HepG2 (cell line): ENCODE measurements at regions not wholly inside any gene's neighbourhood (a gene's known extent, or its start where the extent isn't known, plus 50 kb on each side); places are given as distances from the start of the nearest gene placed in this dataset.

Experiments used
- ATAC-seq: fragments of 200-7000 bp; cut with Tn5 transposase; 3 replicates; pipeline ENCODE4 v1.9.1; 2020; ENCODE audit warnings: mild to moderate bottlenecking, moderate library complexity
- BruUV-seq: library from RNA; stranded (reverse); fragments of 400-500 nt; replicated peaks from 2 replicates; lab custom pipeline; 2021; lab: Mats Ljungman, UMichigan
- CTCF ChIA-PET: fragments of 300-600 bp; formaldehyde crosslinking; extraction: SDS; loops from one replicate; lab custom pipeline; 2021; ENCODE audit warnings: low total read pairs, inconsistent platforms, low intra/inter-chr PET ratio; lab: Yijun Ruan, JAX
- POLR2A ChIA-PET: fragments of 350-600 bp; sonication (Branson Sonifier 250); formaldehyde crosslinking; loops from one replicate; lab custom pipeline; 2020; ENCODE audit warnings: antibody characterized with exemption, inconsistent platforms; lab: Yijun Ruan, JAX
- DNase-seq: peaks from one replicate; pipeline ENCODE4 v3.0.0-alpha.2; 2015; ENCODE audit warnings: low spot score
- FAIRE-seq: peaks from 3 replicates; lab custom pipeline; 2011; peaks lifted over from hg19 to GRCh38; lab: Jason Lieb, UNC
- H2AFZ ChIP-seq: one replicate; pipeline ENCODE4 v1.6.1; 2011; ENCODE audit warnings: low read length, inconsistent platforms
- H3K27ac ChIP-seq: fragments of 300-600 bp; 3 replicates; pipeline ENCODE4 v1.8.0; 2011; ENCODE audit warnings: mixed run types, mild to moderate bottlenecking, mixed read lengths, low read length, inconsistent platforms; ENCODE audit not compliant: insufficient read depth; ENCODE audit errors: extremely low read length
- H3K27me3 ChIP-seq, 2 experiments: fragments of 200-600 bp in 1 of 2; 2 replicates in 1 of 2; 3 replicates in 1 of 2; pipeline versions ENCODE4 v1.6.0 to v1.8.0; 2011; ENCODE audit warnings: low read length in 2 of 2, mild to moderate bottlenecking in 2 of 2, moderate library complexity in 2 of 2, inconsistent platforms in 1 of 2; ENCODE audit not compliant: insufficient read depth in 2 of 2, control insufficient read depth in 1 of 2
- H3K36me3 ChIP-seq, 2 experiments: fragments of 200-600 bp in 1 of 2; replicated peaks in 1 of 2; 2 replicates in 1 of 2; 3 replicates in 1 of 2; pipeline versions ENCODE4 v1.5.1 to v1.8.0; 2011; ENCODE audit warnings: low read length in 2 of 2, inconsistent platforms in 1 of 2; ENCODE audit not compliant: insufficient read depth in 2 of 2, control insufficient read depth in 1 of 2
- H3K4me1 ChIP-seq: 2 replicates; pipeline ENCODE4 v1.5.1; 2012; ENCODE audit warnings: low read length, inconsistent platforms; ENCODE audit not compliant: insufficient read depth
- H3K4me2 ChIP-seq: 2 replicates; pipeline ENCODE4 v1.6.0; 2011; ENCODE audit warnings: low read depth, low read length, inconsistent platforms
- H3K4me3 ChIP-seq, 3 experiments: fragments of 200-600 bp in 1 of 3; sonication (generic), shearing (Covaris generic) in 1 of 3; replicated peaks in 1 of 3; 2 replicates each; pipeline ENCODE4 v1.5.1; 2011 to 2016; ENCODE audit warnings: low read length in 3 of 3, inconsistent platforms in 2 of 3, low read depth in 2 of 3, mild to moderate bottlenecking in 2 of 3, control low read depth in 1 of 3, mixed read lengths in 1 of 3; ENCODE audit not compliant: insufficient read depth in 1 of 3
- H3K79me2 ChIP-seq: one replicate; pipeline ENCODE4 v1.6.1; 2011; ENCODE audit warnings: low read length, inconsistent platforms; ENCODE audit not compliant: insufficient read depth
- H3K9ac ChIP-seq: 2 replicates; pipeline ENCODE4 v1.6.0; 2011; ENCODE audit warnings: mild to moderate bottlenecking, low read depth, low read length, inconsistent platforms; ENCODE audit not compliant: insufficient read depth
- H3K9me3 ChIP-seq: 2 replicates; pipeline ENCODE4 v1.5.1; 2012; ENCODE audit warnings: mild to moderate bottlenecking, low read length
- H4K20me1 ChIP-seq: 2 replicates; pipeline ENCODE4 v1.6.0; 2011; ENCODE audit warnings: inconsistent platforms, mild to moderate bottlenecking, low read length, moderate library complexity; ENCODE audit not compliant: insufficient read depth
- FOSL2 ChIP-seq: sonication (generic); formaldehyde crosslinking; IDR thresholded peaks from 2 replicates; pipeline ENCODE4 v1.4.0; 2020; ENCODE audit warnings: missing genetic modification reagents
- GMEB1 ChIP-seq: sonication (generic); formaldehyde crosslinking; IDR thresholded peaks from 2 replicates; pipeline ENCODE4 v1.5.1; 2020; ENCODE audit warnings: missing genetic modification reagents, mild to moderate bottlenecking, borderline replicate concordance
- MIXL1 ChIP-seq: IDR thresholded peaks from 2 replicates; pipeline ENCODE4 v1.6.1; 2016
- MYNN ChIP-seq: sonication (generic); formaldehyde crosslinking; IDR thresholded peaks from 2 replicates; pipeline ENCODE4 v1.4.0; 2020; ENCODE audit warnings: mild to moderate bottlenecking, low read depth, missing genetic modification reagents
- NCOA1 ChIP-seq: sonication (generic); formaldehyde crosslinking; IDR thresholded peaks from 2 replicates; pipeline ENCODE4 v1.9.0; 2021; ENCODE audit warnings: missing genetic modification reagents
- NFKBIZ ChIP-seq: IDR thresholded peaks from 2 replicates; pipeline ENCODE4 v1.6.1; 2018; ENCODE audit warnings: missing genetic modification reagents, missing compliant biosample characterization
- YEATS2 ChIP-seq: sonication (generic); formaldehyde crosslinking; IDR thresholded peaks from 2 replicates; pipeline ENCODE4 v1.4.0; 2020; ENCODE audit warnings: missing genetic modification reagents, borderline replicate concordance
- ZNF292 ChIP-seq: sonication (generic); formaldehyde crosslinking; IDR thresholded peaks from 2 replicates; pipeline ENCODE4 v1.8.1; 2022; ENCODE audit warnings: mild to moderate bottlenecking, low read depth, missing genetic modification reagents, borderline replicate concordance
- ZNF547 ChIP-seq: sonication (generic); formaldehyde crosslinking; IDR thresholded peaks from 2 replicates; pipeline ENCODE4 v1.5.1; 2020; ENCODE audit warnings: mild to moderate bottlenecking, missing genetic modification reagents
- WGBS: methylation state at CpG from one replicate; pipeline ENCODE4 v1.1.6; 2017; ENCODE audit warnings: low lambda C conversion rate; 5-methylcytosine and 5-hydroxymethylcytosine counted together
- in situ Hi-C: cut with HindIII; loops from 2 replicates; pipeline ENCODE4 v1.10.0; 2017; ENCODE audit warnings: low pct_unique_long_range_greater_than_20kb; ENCODE audit not compliant: extremely low pct_ligation_motif_present
- intact Hi-C: fragments of 100-400 bp; cut with micrococcal nuclease; formaldehyde crosslinking; loops from one replicate; pipeline ENCODE4 v1.10.0; 2022; ENCODE audit not compliant: unreplicated experiment
- TF ChIP-seq, protein P1 (sequence below): sonication (generic); formaldehyde crosslinking; IDR thresholded peaks from 2 replicates; pipeline ENCODE4 v1.4.0; 2020; ENCODE audit warnings: mild to moderate bottlenecking, missing genetic modification reagents

- TF ChIP-seq ZNF547 (CRISPR knock-in tag) (no peak), NFKBIZ (CRISPR knock-in tag) (no peak), YEATS2 (no peak), MIXL1 (CRISPR knock-in tag) (no peak), GMEB1 (no peak)
Observed at GRCh38 chr3:190222916-190223315, 99.3 kb downstream of the CLDN1 start (continued).

- H3K9me3 ChIP-seq: peaks cover 6% of the 10 kb centered on the region; the same call in 1 of the 2 replicates
- in situ Hi-C loops (loop anchor here (10.0 kb wide), 1 partner anchor 162 kb away; the partner anchor contains the start of gene CLDN16), intact Hi-C loops (no loop called here)
- H3K79me2 ChIP-seq: no peaks in the 10 kb centered on the region
- peaks cover 0 to 4% of the 10 kb centered on the region in 2 experiments; a peak in 1 of 5 replicates for H3K27me3 ChIP-seq
- ChIA-PET CTCF (no interaction called here), POLR2A (no interaction called here)
- H3K27ac ChIP-seq: no peak overlapping the region
- no peak overlapping the region for H2AFZ ChIP-seq
- no peak for ATAC-seq
- 8% methylated on average over 2 of the region's 3 CpGs for WGBS
- TF ChIP-seq MYNN (CRISPR knock-in tag) (no peak), FOSL2 (no peak), NCOA1 (no peak), ZNF292 (CRISPR knock-in tag) (no peak)
- TF ChIP-seq, protein P1, sequence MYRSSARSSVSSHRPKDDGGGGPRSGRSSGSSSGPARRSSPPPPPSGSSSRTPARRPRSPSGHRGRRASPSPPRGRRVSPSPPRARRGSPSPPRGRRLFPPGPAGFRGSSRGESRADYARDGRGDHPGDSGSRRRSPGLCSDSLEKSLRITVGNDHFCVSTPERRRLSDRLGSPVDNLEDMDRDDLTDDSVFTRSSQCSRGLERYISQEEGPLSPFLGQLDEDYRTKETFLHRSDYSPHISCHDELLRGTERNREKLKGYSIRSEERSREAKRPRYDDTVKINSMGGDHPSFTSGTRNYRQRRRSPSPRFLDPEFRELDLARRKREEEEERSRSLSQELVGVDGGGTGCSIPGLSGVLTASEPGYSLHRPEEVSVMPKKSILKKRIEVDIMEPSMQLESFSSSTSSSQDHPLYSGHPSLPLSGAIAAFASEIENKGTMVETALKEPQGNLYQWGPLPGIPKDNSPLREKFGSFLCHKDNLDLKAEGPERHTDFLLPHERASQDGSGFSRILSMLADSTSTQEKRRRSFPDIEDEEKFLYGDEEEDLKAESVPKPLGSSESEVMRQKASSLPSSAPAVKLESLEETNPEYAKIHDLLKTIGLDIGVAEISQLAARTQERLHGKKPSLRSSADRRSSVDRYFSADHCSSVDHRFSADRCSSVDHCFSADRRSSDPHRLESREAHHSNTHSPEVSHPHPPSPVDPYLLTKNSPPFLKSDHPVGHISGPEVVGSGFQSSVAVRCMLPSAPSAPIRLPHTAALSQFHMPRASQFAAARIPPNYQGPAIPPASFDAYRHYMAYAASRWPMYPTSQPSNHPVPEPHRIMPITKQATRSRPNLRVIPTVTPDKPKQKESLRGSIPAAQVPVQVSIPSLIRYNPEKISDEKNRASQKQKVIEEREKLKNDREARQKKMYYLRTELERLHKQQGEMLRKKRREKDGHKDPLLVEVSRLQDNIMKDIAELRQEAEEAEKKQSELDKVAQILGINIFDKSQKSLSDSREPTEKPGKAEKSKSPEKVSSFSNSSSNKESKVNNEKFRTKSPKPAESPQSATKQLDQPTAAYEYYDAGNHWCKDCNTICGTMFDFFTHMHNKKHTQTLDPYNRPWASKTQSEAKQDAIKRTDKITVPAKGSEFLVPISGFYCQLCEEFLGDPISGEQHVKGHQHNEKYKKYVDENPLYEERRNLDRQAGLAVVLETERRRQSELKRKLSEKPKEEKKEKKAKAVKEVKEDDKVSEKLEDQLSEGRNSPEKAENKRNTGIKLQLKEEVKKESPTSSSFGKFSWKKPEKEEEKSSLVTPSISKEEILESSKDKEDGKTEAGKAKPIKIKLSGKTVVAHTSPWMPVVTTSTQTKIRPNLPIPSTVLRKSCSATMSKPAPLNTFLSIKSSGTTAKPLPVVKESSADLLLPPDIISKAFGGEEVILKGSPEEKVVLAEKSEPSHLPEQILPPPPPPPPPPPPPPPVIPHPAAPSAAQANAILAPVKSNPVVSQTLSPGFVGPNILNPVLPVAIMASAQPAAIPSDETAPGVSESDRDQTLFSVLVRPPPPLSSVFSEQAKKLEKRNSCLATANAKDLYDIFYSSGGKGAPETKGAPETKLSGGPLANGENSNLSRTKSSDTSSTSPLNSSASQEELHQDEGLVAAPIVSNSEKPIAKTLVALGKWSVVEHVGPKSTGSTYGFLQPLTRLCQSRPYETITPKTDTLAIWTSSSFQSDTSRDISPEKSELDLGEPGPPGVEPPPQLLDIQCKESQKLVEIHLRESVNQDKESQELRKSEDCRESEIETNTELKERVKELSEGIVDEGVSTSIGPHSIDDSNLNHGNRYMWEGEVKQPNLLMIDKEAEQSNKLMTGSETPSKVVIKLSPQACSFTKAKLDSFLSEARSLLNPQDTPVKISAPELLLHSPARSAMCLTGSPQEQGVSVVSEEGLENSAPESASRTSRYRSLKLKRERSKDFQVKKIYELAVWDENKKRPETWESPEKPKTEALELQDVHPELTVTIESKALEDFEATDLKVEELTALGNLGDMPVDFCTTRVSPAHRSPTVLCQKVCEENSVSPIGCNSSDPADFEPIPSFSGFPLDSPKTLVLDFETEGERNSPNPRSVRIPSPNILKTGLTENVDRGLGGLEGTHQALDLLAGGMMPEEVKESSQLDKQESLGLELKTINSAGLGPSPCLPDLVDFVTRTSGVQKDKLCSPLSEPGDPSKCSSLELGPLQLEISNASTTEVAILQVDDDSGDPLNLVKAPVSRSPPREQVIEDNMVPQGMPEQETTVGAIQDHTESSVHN (CRISPR knock-in tag): no peak
- H3K9ac ChIP-seq: no peak overlapping the region
- BruUV-seq: no TSS peak
- FAIRE-seq: no peak
- no peaks in the 10 kb centered on the region for H3K36me3 ChIP-seq
- DNase-seq: no peak
- no peaks in the 10 kb centered on the region for H4K20me1 ChIP-seq
- H3K4me2 ChIP-seq: no peak overlapping the region
- no peaks in the 10 kb centered on the region for H3K4me1 ChIP-seq
- no peak overlapping the region for H3K4me3 ChIP-seq
Observed at GRCh38 chr3:190222360-190222759, 99.9 kb downstream of the CLDN1 start.
